ENCODE measurements at regions not wholly inside any gene's neighbourhood (a gene's known extent, or its start where the extent isn't known, plus 50 kb on each side); places are given as distances from the start of the nearest gene placed in this dataset.

- TF ChIP-seq TAF1 (IDR thresholded peaks at IDR 0.05; ENCODE audit: low read depth, low read length): no peak
- no peak for TF ChIP-seq POLR2A (IDR thresholded peaks at IDR 0.05; ENCODE audit: low read depth, low read length)
- TF ChIP-seq POU2F2 (IDR thresholded peaks at IDR 0.05; ENCODE audit: low read depth, low read length): no peak
Observed at GRCh38 chr22:48077699-48078098, 1315.2 kb downstream of the TBC1D22A start.

Measured in GM12891 (cell line).